ENCODE measurements at regions not wholly inside any gene's neighbourhood (a gene's known extent, or its start where the extent isn't known, plus 50 kb on each side); places are given as distances from the start of the nearest gene placed in this dataset.

DNA sequence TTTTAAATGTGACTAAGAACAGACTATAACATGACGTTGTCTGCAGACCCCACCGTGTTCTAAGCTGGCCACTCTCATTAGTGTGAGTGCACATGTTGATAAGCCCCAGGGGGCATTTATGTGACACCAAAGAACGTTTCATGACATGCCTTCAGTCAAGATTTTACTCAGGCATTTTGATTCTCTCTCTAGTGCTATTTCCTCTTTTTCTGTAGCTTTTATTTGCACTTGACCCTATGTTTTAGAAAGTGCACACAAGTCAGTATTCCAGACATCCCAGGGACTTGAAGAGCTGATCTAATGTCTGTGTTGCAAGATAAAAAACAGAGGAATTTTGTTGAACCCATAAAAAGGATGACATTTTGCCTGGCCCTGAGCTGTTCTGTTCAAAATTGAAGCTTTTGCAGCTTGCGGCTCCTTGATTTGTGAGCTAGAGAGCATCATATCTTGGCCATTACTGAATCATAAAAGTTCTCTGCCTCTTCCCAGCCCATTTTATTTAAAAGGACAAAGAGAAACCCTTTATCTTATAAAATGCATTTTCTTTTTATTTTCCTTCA, 80.9 kb upstream of the TYRP1 start:
- H3K27ac ChIP-seq (ENCODE audit: low read depth, low read length, poor library complexity, severe bottlenecking): no peak overlapping the region
- H3K4me3 ChIP-seq (ENCODE audit: low read depth, low read length, poor library complexity, severe bottlenecking): no peak overlapping the region
- H3K9me2 ChIP-seq (ENCODE audit: insufficient read depth, low read length): no peaks in the 10 kb centered on the region
- intact Hi-C loops (cut with micrococcal nuclease; ENCODE audit: unreplicated experiment): no loop called here
- DNase-seq (ENCODE audit: low spot score): no peak
- CTCF ChIA-PET (ENCODE audit: unreplicated experiment): no interaction called here
- H3K36me3 ChIP-seq (ENCODE audit: insufficient read depth, low read length): no peaks in the 10 kb centered on the region
- H3K79me2 ChIP-seq (ENCODE audit: insufficient read depth, low read depth, low read length): no peaks in the 10 kb centered on the region
- POLR2A ChIA-PET: interaction anchor here (1.4 kb wide), 1 partner anchor 11 kb away, joined by 6 read pairs; no protein-coding TSS in a partner anchor
- no peak for TF ChIP-seq EZH2phosphoT487 (IDR thresholded peaks at IDR 0.05; ENCODE audit: borderline replicate concordance, low read depth, low read length)
- TF ChIP-seq, protein P1, sequence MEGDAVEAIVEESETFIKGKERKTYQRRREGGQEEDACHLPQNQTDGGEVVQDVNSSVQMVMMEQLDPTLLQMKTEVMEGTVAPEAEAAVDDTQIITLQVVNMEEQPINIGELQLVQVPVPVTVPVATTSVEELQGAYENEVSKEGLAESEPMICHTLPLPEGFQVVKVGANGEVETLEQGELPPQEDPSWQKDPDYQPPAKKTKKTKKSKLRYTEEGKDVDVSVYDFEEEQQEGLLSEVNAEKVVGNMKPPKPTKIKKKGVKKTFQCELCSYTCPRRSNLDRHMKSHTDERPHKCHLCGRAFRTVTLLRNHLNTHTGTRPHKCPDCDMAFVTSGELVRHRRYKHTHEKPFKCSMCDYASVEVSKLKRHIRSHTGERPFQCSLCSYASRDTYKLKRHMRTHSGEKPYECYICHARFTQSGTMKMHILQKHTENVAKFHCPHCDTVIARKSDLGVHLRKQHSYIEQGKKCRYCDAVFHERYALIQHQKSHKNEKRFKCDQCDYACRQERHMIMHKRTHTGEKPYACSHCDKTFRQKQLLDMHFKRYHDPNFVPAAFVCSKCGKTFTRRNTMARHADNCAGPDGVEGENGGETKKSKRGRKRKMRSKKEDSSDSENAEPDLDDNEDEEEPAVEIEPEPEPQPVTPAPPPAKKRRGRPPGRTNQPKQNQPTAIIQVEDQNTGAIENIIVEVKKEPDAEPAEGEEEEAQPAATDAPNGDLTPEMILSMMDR (conservative IDR thresholded peaks at IDR 0.05; ENCODE audit: low read length): no peak
- no peak overlapping the region for H2AFZ ChIP-seq (ENCODE audit: low read length)
- no peaks in the 10 kb centered on the region for H3K9me3 ChIP-seq (ENCODE audit: low read length)
- no peaks in the 10 kb centered on the region for H4K20me1 ChIP-seq (ENCODE audit: insufficient read depth, low read length)
- BruUV-seq (replicated peaks): no TSS peak
- no peaks in the 10 kb centered on the region for H3K4me1 ChIP-seq (ENCODE audit: insufficient read depth, low read length, poor library complexity, severe bottlenecking)
- H3K4me2 ChIP-seq (ENCODE audit: low read length): no peak overlapping the region

GRCh38 chr9:12613071-12613470, 80.1 kb upstream of the TYRP1 start:
- intact Hi-C loops (cut with micrococcal nuclease; ENCODE audit: unreplicated experiment): no loop called here
- Histone ChIP-seq H3K4me2 (ENCODE audit: low read length) (no peak overlapping the region), H3K4me1 (ENCODE audit: insufficient read depth, low read length, poor library complexity, severe bottlenecking) (no peaks in the 10 kb centered on the region), H3K27ac (ENCODE audit: low read depth, low read length, poor library complexity, severe bottlenecking) (no peak overlapping the region), H3K9me2 (ENCODE audit: insufficient read depth, low read length) (no peaks in the 10 kb centered on the region), H4K20me1 (ENCODE audit: insufficient read depth, low read length) (no peaks in the 10 kb centered on the region), H3K9me3 (ENCODE audit: low read length) (no peaks in the 10 kb centered on the region), H2AFZ (ENCODE audit: low read length) (no peak overlapping the region), H3K4me3 (ENCODE audit: low read depth, low read length, poor library complexity, severe bottlenecking) (no peak overlapping the region), H3K79me2 (ENCODE audit: insufficient read depth, low read depth, low read length) (no peaks in the 10 kb centered on the region), H3K36me3 (ENCODE audit: insufficient read depth, low read length) (no peaks in the 10 kb centered on the region)
- BruUV-seq (replicated peaks): no TSS peak
- DNase-seq (ENCODE audit: low spot score): no peak
- TF ChIP-seq EZH2phosphoT487 (IDR thresholded peaks at IDR 0.05; ENCODE audit: borderline replicate concordance, low read depth, low read length): no peak
- TF ChIP-seq, protein P1 (conservative IDR thresholded peaks at IDR 0.05; ENCODE audit: low read length): no peak
- CTCF ChIA-PET (ENCODE audit: unreplicated experiment): no interaction called here
- POLR2A ChIA-PET: interaction anchor here (1.4 kb wide), 1 partner anchor 10 kb away, joined by 6 read pairs; no protein-coding TSS in a partner anchor

DNA sequence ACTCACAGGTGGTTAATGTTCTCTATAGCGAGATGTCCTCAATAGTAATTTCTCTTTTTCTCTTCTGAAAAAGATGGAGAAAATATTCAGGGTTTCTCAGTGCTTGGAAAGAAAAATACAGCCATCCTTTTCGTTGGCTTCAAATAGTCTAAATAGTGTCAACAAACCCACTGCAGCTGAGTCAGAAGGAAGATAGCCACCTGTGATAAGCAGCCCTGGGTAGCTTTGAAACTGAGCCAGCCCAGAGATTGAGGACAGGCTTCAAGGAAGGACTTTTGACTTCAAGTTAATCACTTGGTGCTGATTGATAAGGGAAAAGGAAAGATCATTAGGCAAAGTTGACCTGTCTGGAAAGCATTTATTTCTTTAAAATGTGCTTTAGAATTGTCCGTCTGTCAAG, 78.7 kb upstream of the TYRP1 start:
- ChIA-PET POLR2A (no interaction called here), CTCF (ENCODE audit: unreplicated experiment) (no interaction called here)
- Histone ChIP-seq H3K9me2 (ENCODE audit: insufficient read depth, low read length) (no peaks in the 10 kb centered on the region), H3K27ac (ENCODE audit: low read depth, low read length, poor library complexity, severe bottlenecking) (no peak overlapping the region), H3K9me3 (ENCODE audit: low read length) (no peaks in the 10 kb centered on the region), H2AFZ (ENCODE audit: low read length) (no peak overlapping the region), H3K36me3 (ENCODE audit: insufficient read depth, low read length) (no peaks in the 10 kb centered on the region), H3K79me2 (ENCODE audit: insufficient read depth, low read depth, low read length) (no peaks in the 10 kb centered on the region), H3K4me3 (ENCODE audit: low read depth, low read length, poor library complexity, severe bottlenecking) (no peak overlapping the region), H3K4me1 (ENCODE audit: insufficient read depth, low read length, poor library complexity, severe bottlenecking) (no peaks in the 10 kb centered on the region), H4K20me1 (ENCODE audit: insufficient read depth, low read length) (no peaks in the 10 kb centered on the region), H3K4me2 (ENCODE audit: low read length) (no peak overlapping the region)
- no peak for DNase-seq (ENCODE audit: low spot score)
- intact Hi-C loops (cut with micrococcal nuclease; ENCODE audit: unreplicated experiment): no loop called here
- no peak for TF ChIP-seq EZH2phosphoT487 (IDR thresholded peaks at IDR 0.05; ENCODE audit: borderline replicate concordance, low read depth, low read length)
- TF ChIP-seq, protein P1 (conservative IDR thresholded peaks at IDR 0.05; ENCODE audit: low read length): no peak
- BruUV-seq (replicated peaks): no TSS peak

Data from OCI-LY7 (cell line).